IPS DF 4.7 (cell line): ENCODE measurements at regions not wholly inside any gene's neighbourhood (a gene's known extent, or its start where the extent isn't known, plus 50 kb on each side); places are given as distances from the start of the nearest gene placed in this dataset.

Source experiments
- DNase-seq: peaks from one replicate; pipeline ENCODE4 v3.0.0-alpha.2; 2013; ENCODE audit warnings: low spot score; ENCODE audit errors: extremely low read depth

DNA sequence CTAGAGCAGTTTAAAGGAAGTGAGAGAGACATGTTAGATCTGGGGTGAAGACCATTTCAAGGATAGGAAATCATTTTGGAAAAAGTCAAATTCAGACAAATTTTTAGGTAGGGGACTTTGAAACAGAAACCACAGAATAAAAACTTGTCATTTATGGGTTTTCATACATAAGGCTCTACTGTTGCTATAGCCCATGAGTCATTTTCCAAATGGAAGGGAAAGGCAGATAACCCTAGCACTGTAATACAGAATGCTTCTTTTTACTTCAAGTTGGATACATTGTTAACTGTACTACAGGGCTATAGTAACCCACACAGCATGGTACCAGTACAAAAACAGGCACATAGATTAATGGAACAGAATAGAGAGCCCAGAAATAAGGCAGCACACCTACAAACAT lies 455.4 kb downstream of the EBF1 start:
- no peak for DNase-seq

GRCh38 chr5:158643840-158644239 lies 455.9 kb downstream of the EBF1 start:
- no peak for DNase-seq

DNA sequence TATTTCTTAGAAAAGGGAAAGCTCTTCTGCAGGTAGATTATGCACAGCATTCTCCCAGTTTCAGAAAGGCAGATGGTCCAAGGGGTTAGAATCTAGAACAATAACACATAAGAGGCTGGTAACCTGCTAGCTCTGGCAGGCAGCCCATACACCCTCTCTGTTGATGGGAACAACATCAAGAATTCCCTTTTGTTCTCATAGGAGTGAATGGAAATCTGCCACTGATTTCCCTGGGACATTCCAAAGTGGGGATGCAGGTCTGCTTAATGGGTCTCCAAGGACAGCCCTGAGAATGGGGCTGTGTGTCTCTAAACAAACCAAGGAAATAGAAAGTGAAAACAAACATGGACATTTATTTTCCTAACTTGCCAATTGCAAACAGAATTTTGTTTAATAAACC lies 456.8 kb downstream of the EBF1 start:
- DNase-seq, result no peak

- no peak for DNase-seq
Measured at GRCh38 chr5:158641016-158641415, 458.7 kb downstream of the EBF1 start.

- DNase-seq, result no peak
Measured at GRCh38 chr5:158640593-158640980, 459.1 kb downstream of the EBF1 start.

- DNase-seq, result no peak
Measured at GRCh38 chr5:158639881-158640592, 459.7 kb downstream of the EBF1 start.

DNA sequence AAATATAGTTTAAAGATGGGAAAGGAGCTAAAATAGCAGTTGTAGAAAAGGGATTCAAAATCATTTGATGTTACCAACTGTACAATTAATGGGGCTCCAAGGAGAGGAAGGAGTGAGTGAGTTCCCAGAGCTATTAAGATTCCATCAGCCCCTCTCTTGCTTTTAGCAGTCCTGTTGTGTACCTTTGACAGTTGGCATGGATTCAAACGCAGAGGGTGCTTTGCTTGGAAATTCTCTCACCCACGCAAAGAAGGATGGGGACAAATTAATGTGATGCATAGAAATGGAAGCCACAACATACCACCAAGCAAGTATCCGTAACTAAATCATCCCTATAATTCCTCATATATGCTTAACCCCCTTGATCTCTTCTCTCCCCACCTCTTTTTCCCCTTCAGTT lies 461.3 kb downstream of the EBF1 start:
- no peak for DNase-seq

GRCh38 chr5:158637039-158637438 lies 462.7 kb downstream of the EBF1 start:
- no peak for DNase-seq

GRCh38 chr5:158635565-158635964 lies 464.2 kb downstream of the EBF1 start:
- DNase-seq, result no peak

DNA sequence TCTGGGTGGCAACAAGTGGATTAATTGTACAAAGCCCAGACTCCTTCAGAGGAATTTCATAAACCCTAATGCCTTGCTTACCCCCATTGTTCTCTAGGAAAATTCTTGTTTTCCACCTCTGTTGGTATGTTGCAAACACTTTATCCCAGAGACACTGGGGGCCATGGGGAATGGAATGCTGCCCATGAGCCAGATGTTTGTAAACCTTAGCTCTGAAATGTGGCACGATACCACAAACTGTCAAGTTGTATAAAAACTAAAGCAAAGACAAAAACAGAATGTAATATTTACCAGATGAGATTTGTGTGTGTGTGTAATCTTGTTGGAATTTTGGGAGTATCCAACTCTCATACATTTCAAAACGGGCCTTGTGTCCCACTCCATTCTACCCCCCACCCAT lies 465.0 kb downstream of the EBF1 start:
- DNase-seq, result no peak

DNA sequence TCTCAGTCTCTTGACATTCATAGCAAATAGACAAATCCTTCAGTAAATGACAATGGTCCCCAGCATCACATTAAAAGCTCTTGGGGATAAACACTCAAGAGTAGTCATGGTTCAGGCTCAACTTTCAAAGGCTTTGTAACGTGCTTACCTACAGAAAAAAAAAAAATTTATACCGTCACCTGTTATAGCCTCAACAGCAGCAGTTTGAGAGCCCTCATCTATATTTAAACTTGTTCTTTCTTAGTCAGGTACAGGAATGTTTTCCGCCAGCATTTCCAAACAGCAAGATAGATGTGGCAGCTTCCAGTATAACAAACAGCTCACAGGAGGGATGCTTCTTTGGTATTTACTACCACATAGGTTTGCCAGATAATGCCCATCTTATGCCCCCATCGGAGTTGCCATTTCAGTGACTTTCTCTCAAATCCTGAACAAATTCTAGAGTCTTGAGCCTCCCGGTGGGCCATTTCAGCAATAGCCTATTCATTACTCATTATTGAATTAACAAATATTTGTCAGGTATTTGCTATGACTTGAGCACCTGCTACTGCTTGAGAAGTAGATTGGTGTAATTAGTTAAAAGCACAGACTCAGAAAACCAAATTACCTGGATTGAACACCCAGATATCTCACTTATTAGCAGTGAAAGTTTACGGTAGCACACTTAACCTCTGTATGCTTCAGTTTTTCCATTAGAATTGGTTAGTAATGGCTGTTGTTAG lies 470.0 kb downstream of the EBF1 start:
- DNase-seq, result no peak

DNA sequence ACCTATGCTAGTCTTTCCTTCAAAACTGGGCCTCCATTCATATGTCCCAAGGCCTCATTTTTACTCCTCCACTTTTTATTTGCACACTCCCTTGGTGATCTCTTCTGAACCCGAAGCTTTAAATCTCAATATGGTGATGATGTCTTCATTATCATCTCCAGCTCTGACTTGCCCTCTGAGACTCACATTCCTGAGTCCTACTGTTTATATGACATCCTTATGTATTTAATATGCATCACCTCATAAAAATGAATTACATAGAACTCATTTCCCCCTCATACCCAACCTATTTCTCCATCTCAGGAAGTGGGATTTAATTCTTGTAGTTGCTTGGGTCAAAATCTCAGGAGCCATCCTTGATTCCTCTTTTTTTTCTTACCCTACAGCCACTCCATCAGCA lies 473.0 kb downstream of the EBF1 start:
- DNase-seq, result no peak

DNA sequence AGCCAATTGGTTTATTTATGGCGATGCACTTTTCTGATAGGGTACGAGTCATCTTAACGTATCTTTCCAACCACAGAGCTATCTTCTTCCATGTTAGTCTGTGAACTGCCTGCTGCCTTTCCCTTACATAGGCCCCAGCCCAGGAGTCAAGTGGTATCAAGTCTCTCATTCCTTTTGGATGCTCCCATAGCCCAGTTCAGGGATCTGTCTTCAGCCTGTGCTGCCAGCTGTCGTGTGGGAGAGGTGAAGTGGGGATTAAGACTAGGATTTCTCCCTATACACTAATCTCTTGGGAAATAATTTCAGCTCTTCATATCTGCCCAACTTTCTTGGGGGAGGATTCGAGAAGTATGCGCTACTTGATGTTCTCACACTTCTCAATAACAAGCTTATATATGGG lies 475.7 kb downstream of the EBF1 start:
- no peak for DNase-seq

DNA sequence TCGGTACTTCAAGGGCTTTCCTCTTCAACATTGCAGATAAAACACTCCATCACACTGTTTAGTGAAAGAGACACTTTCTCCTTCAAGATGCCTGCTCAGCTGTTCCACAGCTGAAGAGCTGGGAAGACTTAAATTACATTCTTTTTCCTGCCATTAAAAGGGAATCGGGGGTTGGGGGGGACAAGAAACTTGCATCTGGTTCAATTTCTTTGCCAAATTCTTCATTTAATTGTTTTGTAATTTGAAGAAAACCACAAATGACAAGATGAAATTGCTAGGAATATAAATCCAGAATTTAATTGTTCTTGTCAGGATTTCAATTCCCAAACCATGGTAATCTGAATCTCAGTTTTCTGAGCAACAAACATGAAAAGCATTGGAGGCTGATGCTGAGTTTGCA lies 478.3 kb downstream of the EBF1 start:
- no peak for DNase-seq

GRCh38 chr5:158619083-158619788 lies 480.5 kb downstream of the EBF1 start:
- DNase-seq, result no peak

- no peak for DNase-seq
Measured at GRCh38 chr5:158618256-158618655, 481.5 kb downstream of the EBF1 start.

DNA sequence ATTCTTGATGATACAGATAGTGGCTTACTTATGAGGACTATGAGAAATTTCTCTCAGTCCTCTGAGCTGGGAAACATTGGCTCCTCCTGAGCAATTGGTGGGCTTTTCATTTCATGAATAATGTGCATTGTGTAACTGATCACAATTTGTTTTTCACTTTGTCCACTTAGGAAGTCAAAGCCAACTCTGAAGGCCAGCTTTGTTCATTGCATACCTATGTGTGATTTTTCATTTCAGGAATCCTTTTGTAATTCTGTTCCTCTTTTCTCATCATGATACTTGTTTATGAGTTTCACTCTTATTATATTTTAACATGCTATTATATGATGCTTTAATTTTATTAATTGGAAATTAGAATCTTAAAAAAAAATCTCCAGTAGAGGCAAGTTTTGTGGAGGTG lies 483.0 kb downstream of the EBF1 start:
- no peak for DNase-seq

GRCh38 chr5:158614951-158615350 lies 484.8 kb downstream of the EBF1 start:
- DNase-seq, result no peak

DNA sequence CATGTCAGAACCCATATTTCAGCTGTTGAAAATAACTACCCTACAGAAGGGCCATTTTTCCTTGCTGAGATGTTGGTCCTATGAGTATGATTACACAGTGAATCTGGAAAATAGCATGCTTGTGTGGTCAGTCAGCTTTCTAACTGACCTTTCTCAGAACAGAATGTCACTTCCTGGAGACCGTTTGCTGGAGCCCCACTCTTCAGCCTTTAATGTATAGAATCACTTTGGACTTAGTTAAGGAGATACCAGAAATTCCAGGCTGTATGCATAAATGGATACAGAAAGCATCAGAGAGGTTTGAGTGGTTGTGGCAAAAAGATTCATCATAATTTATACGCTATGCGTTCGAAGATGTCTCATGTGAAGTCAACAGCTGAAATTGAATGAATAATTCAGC lies 488.1 kb downstream of the EBF1 start:
- no peak for DNase-seq

DNA sequence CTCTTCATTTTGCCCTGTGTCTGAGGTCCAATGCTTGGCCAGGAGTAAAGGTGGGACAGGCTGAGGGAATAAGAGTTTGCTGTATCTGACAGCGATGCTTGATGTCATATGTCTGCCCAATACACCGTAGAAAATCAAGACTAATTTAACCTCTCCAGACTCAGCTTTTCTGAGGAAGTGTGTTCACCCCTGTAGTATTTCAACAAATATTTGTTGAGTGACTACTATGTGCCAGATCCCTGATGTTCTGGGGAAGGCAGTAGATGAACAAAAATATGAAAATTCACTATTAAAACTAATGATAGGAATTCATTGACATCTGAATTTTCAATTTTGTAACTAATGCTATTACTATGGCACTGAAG lies 489.7 kb downstream of the EBF1 start:
- DNase-seq, result no peak

GRCh38 chr5:158609333-158610050 lies 490.2 kb downstream of the EBF1 start:
- no peak for DNase-seq

DNA sequence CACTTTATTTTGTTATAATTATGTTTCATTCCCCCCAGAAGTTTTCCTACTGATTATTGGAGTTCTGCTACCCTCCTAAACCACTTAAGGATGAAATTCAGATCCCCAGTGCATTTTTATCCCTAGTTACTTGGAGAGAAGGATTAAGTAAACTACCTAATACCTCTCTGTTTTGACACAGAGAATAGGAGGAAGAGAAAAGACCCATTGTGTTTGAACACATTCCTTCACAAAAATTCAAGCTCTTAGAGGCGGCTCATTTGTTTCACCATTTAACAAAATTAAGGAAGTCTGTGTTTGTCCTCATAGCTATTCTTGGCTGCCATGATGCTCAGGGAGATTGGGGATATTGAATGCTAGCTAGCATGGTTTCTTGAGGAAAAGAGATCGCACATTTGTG lies 492.6 kb downstream of the EBF1 start:
- no peak for DNase-seq
